ENCODE measurements at regions not wholly inside any gene's neighbourhood (a gene's known extent, or its start where the extent isn't known, plus 50 kb on each side); places are given as distances from the start of the nearest gene placed in this dataset.

DNA sequence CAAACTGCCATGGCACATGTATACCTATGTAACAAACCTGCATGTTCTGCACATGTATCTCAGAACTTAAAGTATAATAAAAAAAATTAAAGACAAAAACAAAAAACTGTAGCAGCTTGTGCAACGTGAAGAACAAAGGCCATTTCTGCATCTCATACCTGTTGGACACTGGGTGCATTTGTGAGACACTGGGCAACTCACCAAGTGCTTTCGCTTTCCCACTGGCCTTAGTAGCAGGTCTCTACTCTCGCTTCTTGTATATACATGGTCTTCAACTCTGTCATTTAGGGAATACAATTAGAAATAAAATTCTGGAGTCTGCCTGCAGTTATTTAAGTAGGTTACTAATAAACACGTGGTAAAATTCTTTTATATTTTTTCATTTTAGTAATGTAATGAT, 423.8 kb downstream of the CBLN4 start:
- no peak for TF ChIP-seq ZNF8 (CRISPR knock-in tag; IDR thresholded peaks at IDR 0.05)
- no peak for TF ChIP-seq OSR1 (CRISPR knock-in tag; IDR thresholded peaks at IDR 0.05)
- TF ChIP-seq GLIS3 (CRISPR knock-in tag; IDR thresholded peaks at IDR 0.05) = no peak
- TF ChIP-seq, protein P1, sequence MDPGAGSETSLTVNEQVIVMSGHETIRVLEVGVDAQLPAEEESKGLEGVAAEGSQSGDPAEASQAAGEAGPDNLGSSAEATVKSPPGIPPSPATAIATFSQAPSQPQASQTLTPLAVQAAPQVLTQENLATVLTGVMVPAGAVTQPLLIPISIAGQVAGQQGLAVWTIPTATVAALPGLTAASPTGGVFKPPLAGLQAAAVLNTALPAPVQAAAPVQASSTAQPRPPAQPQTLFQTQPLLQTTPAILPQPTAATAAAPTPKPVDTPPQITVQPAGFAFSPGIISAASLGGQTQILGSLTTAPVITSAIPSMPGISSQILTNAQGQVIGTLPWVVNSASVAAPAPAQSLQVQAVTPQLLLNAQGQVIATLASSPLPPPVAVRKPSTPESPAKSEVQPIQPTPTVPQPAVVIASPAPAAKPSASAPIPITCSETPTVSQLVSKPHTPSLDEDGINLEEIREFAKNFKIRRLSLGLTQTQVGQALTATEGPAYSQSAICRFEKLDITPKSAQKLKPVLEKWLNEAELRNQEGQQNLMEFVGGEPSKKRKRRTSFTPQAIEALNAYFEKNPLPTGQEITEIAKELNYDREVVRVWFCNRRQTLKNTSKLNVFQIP (CRISPR knock-in tag; IDR thresholded peaks at IDR 0.05; ENCODE audit: borderline replicate concordance, low read depth) = no peak
- no peak for TF ChIP-seq PPARA (CRISPR knock-in tag; IDR thresholded peaks at IDR 0.05; ENCODE audit: borderline replicate concordance)
- no peak for ATAC-seq

DNA sequence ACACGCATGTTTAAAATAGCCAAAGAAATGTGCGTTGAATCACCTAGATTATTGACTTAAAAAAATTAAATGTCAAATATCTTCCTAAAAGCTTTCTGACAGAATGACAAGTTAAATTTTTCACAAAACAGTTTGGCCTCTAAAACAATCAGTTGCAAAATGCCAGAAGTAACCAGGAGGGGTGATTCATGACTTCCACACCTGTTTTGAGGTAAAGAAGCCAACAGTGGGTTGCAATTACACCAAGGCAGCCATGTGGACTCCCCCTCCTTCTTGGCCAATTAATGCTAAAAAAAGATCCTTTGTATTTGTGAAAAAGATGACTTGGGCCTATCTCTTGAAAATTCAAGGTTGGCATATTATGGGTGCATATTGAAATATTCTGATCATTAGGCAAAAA, 424.8 kb downstream of the CBLN4 start:
- ATAC-seq = no peak

DNA sequence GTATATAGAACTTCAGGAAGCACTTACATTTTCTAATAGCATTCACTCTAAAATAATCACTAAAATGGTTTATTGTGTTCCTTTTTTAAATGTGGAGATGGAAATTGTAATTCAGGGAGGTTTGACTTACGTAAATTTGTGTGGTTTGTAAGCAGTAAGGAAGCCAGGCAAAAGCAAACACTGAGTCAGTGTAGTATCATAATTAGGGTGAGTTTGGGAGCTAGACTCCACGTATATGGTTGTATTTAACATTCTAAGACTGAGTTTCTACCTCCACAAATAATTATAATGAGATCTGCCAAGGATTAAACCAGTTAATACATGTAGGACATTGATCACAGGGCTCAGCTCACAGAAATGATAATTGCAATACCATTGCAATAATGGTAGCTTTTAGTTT, 425.5 kb downstream of the CBLN4 start:
- no peak for TF ChIP-seq ISL1 (CRISPR knock-in tag; IDR thresholded peaks at IDR 0.05)
- TF ChIP-seq, protein P2, sequence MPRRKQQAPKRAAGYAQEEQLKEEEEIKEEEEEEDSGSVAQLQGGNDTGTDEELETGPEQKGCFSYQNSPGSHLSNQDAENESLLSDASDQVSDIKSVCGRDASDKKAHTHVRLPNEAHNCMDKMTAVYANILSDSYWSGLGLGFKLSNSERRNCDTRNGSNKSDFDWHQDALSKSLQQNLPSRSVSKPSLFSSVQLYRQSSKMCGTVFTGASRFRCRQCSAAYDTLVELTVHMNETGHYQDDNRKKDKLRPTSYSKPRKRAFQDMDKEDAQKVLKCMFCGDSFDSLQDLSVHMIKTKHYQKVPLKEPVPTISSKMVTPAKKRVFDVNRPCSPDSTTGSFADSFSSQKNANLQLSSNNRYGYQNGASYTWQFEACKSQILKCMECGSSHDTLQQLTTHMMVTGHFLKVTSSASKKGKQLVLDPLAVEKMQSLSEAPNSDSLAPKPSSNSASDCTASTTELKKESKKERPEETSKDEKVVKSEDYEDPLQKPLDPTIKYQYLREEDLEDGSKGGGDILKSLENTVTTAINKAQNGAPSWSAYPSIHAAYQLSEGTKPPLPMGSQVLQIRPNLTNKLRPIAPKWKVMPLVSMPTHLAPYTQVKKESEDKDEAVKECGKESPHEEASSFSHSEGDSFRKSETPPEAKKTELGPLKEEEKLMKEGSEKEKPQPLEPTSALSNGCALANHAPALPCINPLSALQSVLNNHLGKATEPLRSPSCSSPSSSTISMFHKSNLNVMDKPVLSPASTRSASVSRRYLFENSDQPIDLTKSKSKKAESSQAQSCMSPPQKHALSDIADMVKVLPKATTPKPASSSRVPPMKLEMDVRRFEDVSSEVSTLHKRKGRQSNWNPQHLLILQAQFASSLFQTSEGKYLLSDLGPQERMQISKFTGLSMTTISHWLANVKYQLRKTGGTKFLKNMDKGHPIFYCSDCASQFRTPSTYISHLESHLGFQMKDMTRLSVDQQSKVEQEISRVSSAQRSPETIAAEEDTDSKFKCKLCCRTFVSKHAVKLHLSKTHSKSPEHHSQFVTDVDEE (CRISPR knock-in tag; IDR thresholded peaks at IDR 0.05) = no peak
- no peak for TF ChIP-seq TOX (CRISPR knock-in tag; IDR thresholded peaks at IDR 0.05; ENCODE audit: borderline replicate concordance)
- TF ChIP-seq, protein P3, sequence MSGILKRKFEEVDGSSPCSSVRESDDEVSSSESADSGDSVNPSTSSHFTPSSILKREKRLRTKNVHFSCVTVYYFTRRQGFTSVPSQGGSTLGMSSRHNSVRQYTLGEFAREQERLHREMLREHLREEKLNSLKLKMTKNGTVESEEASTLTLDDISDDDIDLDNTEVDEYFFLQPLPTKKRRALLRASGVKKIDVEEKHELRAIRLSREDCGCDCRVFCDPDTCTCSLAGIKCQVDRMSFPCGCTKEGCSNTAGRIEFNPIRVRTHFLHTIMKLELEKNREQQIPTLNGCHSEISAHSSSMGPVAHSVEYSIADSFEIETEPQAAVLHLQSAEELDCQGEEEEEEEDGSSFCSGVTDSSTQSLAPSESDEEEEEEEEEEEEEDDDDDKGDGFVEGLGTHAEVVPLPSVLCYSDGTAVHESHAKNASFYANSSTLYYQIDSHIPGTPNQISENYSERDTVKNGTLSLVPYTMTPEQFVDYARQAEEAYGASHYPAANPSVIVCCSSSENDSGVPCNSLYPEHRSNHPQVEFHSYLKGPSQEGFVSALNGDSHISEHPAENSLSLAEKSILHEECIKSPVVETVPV (CRISPR knock-in tag; IDR thresholded peaks at IDR 0.05) = no peak
- TF ChIP-seq, protein P1 (CRISPR knock-in tag; IDR thresholded peaks at IDR 0.05; ENCODE audit: borderline replicate concordance, low read depth) = no peak
- no peak for TF ChIP-seq ESRRG (CRISPR knock-in tag; IDR thresholded peaks at IDR 0.05)
- TF ChIP-seq OSR1 (CRISPR knock-in tag; IDR thresholded peaks at IDR 0.05) = no peak
- TF ChIP-seq TCF4 (CRISPR knock-in tag; IDR thresholded peaks at IDR 0.05; ENCODE audit: borderline replicate concordance) = no peak
- no peak for TF ChIP-seq ZNF70 (CRISPR knock-in tag; IDR thresholded peaks at IDR 0.05)
- TF ChIP-seq ZFP30 (CRISPR knock-in tag; IDR thresholded peaks at IDR 0.05) = no peak
- TF ChIP-seq, protein P4, sequence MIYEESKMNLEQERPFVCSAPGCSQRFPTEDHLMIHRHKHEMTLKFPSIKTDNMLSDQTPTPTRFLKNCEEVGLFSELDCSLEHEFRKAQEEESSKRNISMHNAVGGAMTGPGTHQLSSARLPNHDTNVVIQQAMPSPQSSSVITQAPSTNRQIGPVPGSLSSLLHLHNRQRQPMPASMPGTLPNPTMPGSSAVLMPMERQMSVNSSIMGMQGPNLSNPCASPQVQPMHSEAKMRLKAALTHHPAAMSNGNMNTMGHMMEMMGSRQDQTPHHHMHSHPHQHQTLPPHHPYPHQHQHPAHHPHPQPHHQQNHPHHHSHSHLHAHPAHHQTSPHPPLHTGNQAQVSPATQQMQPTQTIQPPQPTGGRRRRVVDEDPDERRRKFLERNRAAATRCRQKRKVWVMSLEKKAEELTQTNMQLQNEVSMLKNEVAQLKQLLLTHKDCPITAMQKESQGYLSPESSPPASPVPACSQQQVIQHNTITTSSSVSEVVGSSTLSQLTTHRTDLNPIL (CRISPR knock-in tag; IDR thresholded peaks at IDR 0.05; ENCODE audit: low read depth) = no peak
- no peak for TF ChIP-seq ZFP3 (CRISPR knock-in tag; IDR thresholded peaks at IDR 0.05)
- no peak for TF ChIP-seq ZNF565 (CRISPR knock-in tag; conservative IDR thresholded peaks at IDR 0.05; ENCODE audit: low read depth)
- no peak for TF ChIP-seq GLIS3 (CRISPR knock-in tag; IDR thresholded peaks at IDR 0.05)
- no peak for ATAC-seq

More for the DNA sequence above, 424.8 kb downstream of the CBLN4 start:
- TF ChIP-seq ARNTL (CRISPR knock-in tag; IDR thresholded peaks at IDR 0.05; ENCODE audit: borderline replicate concordance, low read depth) (no peak), CSDC2 (CRISPR knock-in tag; IDR thresholded peaks at IDR 0.05) (no peak), ZC3H10 (CRISPR knock-in tag; IDR thresholded peaks at IDR 0.05) (no peak), ISL1 (CRISPR knock-in tag; IDR thresholded peaks at IDR 0.05) (no peak), TCF4 (CRISPR knock-in tag; IDR thresholded peaks at IDR 0.05; ENCODE audit: borderline replicate concordance) (no peak), TOX (CRISPR knock-in tag; IDR thresholded peaks at IDR 0.05; ENCODE audit: borderline replicate concordance) (no peak), ZNF70 (CRISPR knock-in tag; IDR thresholded peaks at IDR 0.05) (no peak), ZFP3 (CRISPR knock-in tag; IDR thresholded peaks at IDR 0.05) (no peak), RARB (CRISPR knock-in tag; IDR thresholded peaks at IDR 0.05) (no peak), ZFP30 (CRISPR knock-in tag; IDR thresholded peaks at IDR 0.05) (no peak), PPARA (CRISPR knock-in tag; IDR thresholded peaks at IDR 0.05; ENCODE audit: borderline replicate concordance) (no peak), ZNF8 (CRISPR knock-in tag; IDR thresholded peaks at IDR 0.05) (no peak), ESRRG (CRISPR knock-in tag; IDR thresholded peaks at IDR 0.05) (no peak)
- TF ChIP-seq, protein P1 (CRISPR knock-in tag; IDR thresholded peaks at IDR 0.05; ENCODE audit: borderline replicate concordance, low read depth) = no peak
- TF ChIP-seq, protein P3 (CRISPR knock-in tag; IDR thresholded peaks at IDR 0.05) = no peak
- TF ChIP-seq, protein P5, sequence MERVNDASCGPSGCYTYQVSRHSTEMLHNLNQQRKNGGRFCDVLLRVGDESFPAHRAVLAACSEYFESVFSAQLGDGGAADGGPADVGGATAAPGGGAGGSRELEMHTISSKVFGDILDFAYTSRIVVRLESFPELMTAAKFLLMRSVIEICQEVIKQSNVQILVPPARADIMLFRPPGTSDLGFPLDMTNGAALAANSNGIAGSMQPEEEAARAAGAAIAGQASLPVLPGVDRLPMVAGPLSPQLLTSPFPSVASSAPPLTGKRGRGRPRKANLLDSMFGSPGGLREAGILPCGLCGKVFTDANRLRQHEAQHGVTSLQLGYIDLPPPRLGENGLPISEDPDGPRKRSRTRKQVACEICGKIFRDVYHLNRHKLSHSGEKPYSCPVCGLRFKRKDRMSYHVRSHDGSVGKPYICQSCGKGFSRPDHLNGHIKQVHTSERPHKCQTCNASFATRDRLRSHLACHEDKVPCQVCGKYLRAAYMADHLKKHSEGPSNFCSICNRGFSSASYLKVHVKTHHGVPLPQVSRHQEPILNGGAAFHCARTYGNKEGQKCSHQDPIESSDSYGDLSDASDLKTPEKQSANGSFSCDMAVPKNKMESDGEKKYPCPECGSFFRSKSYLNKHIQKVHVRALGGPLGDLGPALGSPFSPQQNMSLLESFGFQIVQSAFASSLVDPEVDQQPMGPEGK (CRISPR knock-in tag; IDR thresholded peaks at IDR 0.05; ENCODE audit: borderline replicate concordance) = no peak

All from SK-N-SH treated with all-trans-retinoic acid at 6 μM for 48 hours (cell line).